MM.1S (cell line): ENCODE measurements at regions not wholly inside any gene's neighbourhood (a gene's known extent, or its start where the extent isn't known, plus 50 kb on each side); places are given as distances from the start of the nearest gene placed in this dataset.

Experiments
- DNase-seq: peaks from one replicate; pipeline ENCODE4 v3.0.0-alpha.2; 2015
- H2AFZ ChIP-seq: fragments of 300-600 bp; sonication (generic); 2 replicates; pipeline ENCODE4 v1.6.0; 2016; ENCODE audit warnings: antibody characterized with exemption, low read length
- H3F3A ChIP-seq: fragments of 300-600 bp; sonication (generic); 2 replicates; pipeline ENCODE4 v1.6.1; 2016; ENCODE audit warnings: mild to moderate bottlenecking, antibody characterized with exemption, low read length, moderate library complexity, mixed read lengths; ENCODE audit not compliant: insufficient read depth
- H3K27ac ChIP-seq: fragments of 300-600 bp; sonication (generic); 2 replicates; pipeline ENCODE4 v1.5.1; 2016; ENCODE audit warnings: mild to moderate bottlenecking, low read length
- H3K27me3 ChIP-seq: fragments of 300-600 bp; sonication (generic); replicated peaks from 2 replicates; pipeline ENCODE4 v1.6.0; 2016; ENCODE audit warnings: low read length; ENCODE audit not compliant: insufficient read depth
- H3K36me3 ChIP-seq: fragments of 300-600 bp; sonication (generic); replicated peaks from 2 replicates; pipeline ENCODE4 v1.6.1; 2016; ENCODE audit warnings: mild to moderate bottlenecking, low read length, mixed read lengths; ENCODE audit not compliant: insufficient read depth
- H3K4me1 ChIP-seq: fragments of 300-600 bp; sonication (generic); 2 replicates; pipeline ENCODE4 v1.6.1; 2016; ENCODE audit warnings: low read length, mixed read lengths
- H3K4me2 ChIP-seq: fragments of 300-600 bp; sonication (generic); 2 replicates; pipeline ENCODE4 v1.6.0; 2016; ENCODE audit warnings: low read depth, low read length
- H3K4me3 ChIP-seq: fragments of 300-600 bp; sonication (generic); 2 replicates; pipeline ENCODE4 v1.5.1; 2016; ENCODE audit warnings: low read length, mixed read lengths
- H3K79me2 ChIP-seq: fragments of 300-600 bp; sonication (generic); 2 replicates; pipeline ENCODE4 v1.6.1; 2016; ENCODE audit warnings: mixed run types, low read length, mixed read lengths
- H3K9ac ChIP-seq: fragments of 300-600 bp; sonication (generic); 2 replicates; pipeline ENCODE4 v1.6.1; 2016; ENCODE audit warnings: low read length, mixed read lengths
- H3K9me2 ChIP-seq: fragments of 300-600 bp; sonication (generic); replicated peaks from 2 replicates; pipeline ENCODE4 v1.6.1; 2016; ENCODE audit warnings: mild to moderate bottlenecking, low read length, mixed read lengths; ENCODE audit not compliant: insufficient read depth
- H3K9me3 ChIP-seq: fragments of 300-600 bp; sonication (generic); replicated peaks from 2 replicates; pipeline ENCODE4 v1.6.1; 2016; ENCODE audit warnings: mild to moderate bottlenecking, low read length, mixed read lengths; ENCODE audit not compliant: insufficient read depth
- H4K20me1 ChIP-seq: fragments of 300-600 bp; sonication (generic); 2 replicates; pipeline ENCODE4 v1.6.1; 2016; ENCODE audit warnings: mild to moderate bottlenecking, low read length, moderate library complexity, mixed read lengths; ENCODE audit not compliant: insufficient read depth
- CTCF ChIP-seq: fragments of 300-600 bp; sonication (generic); IDR thresholded peaks from 2 replicates; pipeline ENCODE4 v1.5.1; 2016; ENCODE audit warnings: antibody characterized with exemption, low read length, mixed read lengths
- EZH2 ChIP-seq: fragments of 300-600 bp; sonication (generic); optimal IDR thresholded peaks from 2 replicates; pipeline ENCODE3; 2017; ENCODE audit warnings: low read depth, mild to moderate bottlenecking, antibody characterized with exemption, low read length, mixed read lengths
- EZH2phosphoT487 ChIP-seq: fragments of 300-600 bp; sonication (generic); IDR thresholded peaks from 2 replicates; pipeline ENCODE4 v1.6.1; 2018; ENCODE audit warnings: antibody characterized with exemption, low read length

DNA sequence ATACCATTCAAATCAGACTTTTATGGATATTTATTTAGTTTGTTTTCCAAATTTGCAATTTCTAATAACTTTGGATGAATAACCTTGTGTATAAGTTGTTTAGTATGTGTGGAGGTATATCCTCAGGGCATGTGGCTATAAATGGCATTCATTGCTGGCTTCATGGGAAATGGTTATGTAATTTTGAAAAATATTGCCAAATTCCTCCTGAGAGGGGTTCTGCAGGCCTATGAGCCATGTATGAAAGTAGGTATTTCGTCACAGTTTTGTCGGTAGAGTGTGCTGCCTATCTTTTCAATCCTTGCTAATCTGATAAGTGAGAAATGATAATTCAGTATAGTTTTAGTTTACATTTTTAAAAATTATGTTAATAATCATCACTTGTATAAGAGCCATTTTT is 256.4 kb upstream of the ZNF385D start:
- H3K79me2 ChIP-seq = no peaks in the 10 kb centered on the region
- no peaks in the 10 kb centered on the region for H3K9me2 ChIP-seq
- no peak overlapping the region for H3K9ac ChIP-seq

GRCh38 chr3:22010997-22011396 is 260.0 kb upstream of the ZNF385D start:
- H3K4me1 ChIP-seq = peaks cover 5% of the 10 kb centered on the region; the same call in 1 of the 2 replicates
- TF ChIP-seq EZH2phosphoT487 (no peak), EZH2 (no peak), CTCF (no peak)
- H3K36me3 ChIP-seq = no peaks in the 10 kb centered on the region
- H2AFZ ChIP-seq = no peak overlapping the region
- H3K9me2 ChIP-seq = no peaks in the 10 kb centered on the region
- H3K9ac ChIP-seq = no peak overlapping the region
- H4K20me1 ChIP-seq = no peaks in the 10 kb centered on the region
- no peaks in the 10 kb centered on the region for H3F3A ChIP-seq
- H3K27me3 ChIP-seq = no peaks in the 10 kb centered on the region
- H3K4me3 ChIP-seq = no peak overlapping the region
- DNase-seq = no peak
- H3K4me2 ChIP-seq = no peak overlapping the region
- no peaks in the 10 kb centered on the region for H3K79me2 ChIP-seq
- no peaks in the 10 kb centered on the region for H3K9me3 ChIP-seq
- H3K27ac ChIP-seq = no peak overlapping the region

More for the DNA sequence above, 256.4 kb upstream of the ZNF385D start:
- no peaks in the 10 kb centered on the region for H4K20me1 ChIP-seq
- H3K4me3 ChIP-seq = no peak overlapping the region
- no peak for DNase-seq
- no peak for TF ChIP-seq CTCF
- TF ChIP-seq EZH2 = no peak
- TF ChIP-seq EZH2phosphoT487 = no peak
- H3F3A ChIP-seq = no peaks in the 10 kb centered on the region
- no peaks in the 10 kb centered on the region for H3K36me3 ChIP-seq
- H3K9me3 ChIP-seq = no peaks in the 10 kb centered on the region
- H3K27me3 ChIP-seq = no peaks in the 10 kb centered on the region
- no peaks in the 10 kb centered on the region for H3K4me1 ChIP-seq
- H3K4me2 ChIP-seq = no peak overlapping the region
- H2AFZ ChIP-seq = no peak overlapping the region
- no peak overlapping the region for H3K27ac ChIP-seq

DNA sequence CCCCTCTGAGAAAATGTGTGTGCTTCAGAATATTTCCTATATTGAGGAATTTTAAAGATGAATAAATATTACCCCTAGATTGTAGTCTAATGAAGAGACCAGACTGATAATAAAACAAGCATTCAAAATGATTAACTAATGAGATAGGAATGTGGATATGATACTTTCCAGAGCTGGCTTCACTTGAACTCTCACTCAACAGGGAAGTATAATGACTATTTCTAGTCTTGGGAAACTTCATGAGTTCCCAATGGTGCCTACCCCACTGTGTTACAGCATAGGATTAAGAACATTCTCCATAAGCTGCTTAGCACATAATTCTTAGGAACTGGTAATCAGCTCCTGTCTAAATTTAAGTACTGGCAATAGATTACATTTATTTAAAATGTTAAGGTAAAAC is 261.5 kb upstream of the ZNF385D start:
- no peaks in the 10 kb centered on the region for H3F3A ChIP-seq
- no peaks in the 10 kb centered on the region for H4K20me1 ChIP-seq
- TF ChIP-seq EZH2 (no peak), CTCF (no peak), EZH2phosphoT487 (no peak)
- H3K79me2 ChIP-seq = no peaks in the 10 kb centered on the region
- DNase-seq = no peak
- H2AFZ ChIP-seq = no peak overlapping the region
- no peaks in the 10 kb centered on the region for H3K9me2 ChIP-seq
- no peaks in the 10 kb centered on the region for H3K9me3 ChIP-seq
- peaks cover 8% of the 10 kb centered on the region; the same call in 1 of the 2 replicates for H3K4me1 ChIP-seq
- no peaks in the 10 kb centered on the region for H3K36me3 ChIP-seq
- H3K27me3 ChIP-seq = no peaks in the 10 kb centered on the region
- no peak overlapping the region for H3K9ac ChIP-seq
- no peak overlapping the region for H3K4me3 ChIP-seq
- no peak overlapping the region for H3K4me2 ChIP-seq
- no peak overlapping the region for H3K27ac ChIP-seq
